HG02870 (cell line): ENCODE measurements at regions not wholly inside any gene's neighbourhood (a gene's known extent, or its start where the extent isn't known, plus 50 kb on each side); places are given as distances from the start of the nearest gene placed in this dataset.
A peak's percentile ranks its signal among the peaks of the same experiment; 100 is the strongest.

Source experiments
- ATAC-seq: cut with Tn5 transposase; IDR thresholded peaks from one replicate; pipeline ENCODE4 v1.9.1; 2021; ENCODE audit warnings: mild to moderate bottlenecking, moderate library complexity; ENCODE audit not compliant: unreplicated experiment

GRCh38 chr2:160909781-160910242 is 250.4 kb upstream of the TANK start:
- no peak for ATAC-seq

- ATAC-seq = no peak
These were observed 249.5 kb upstream of the TANK start for GRCh38 chr2:160910681-160911080.

- no peak for ATAC-seq
These were observed 249.0 kb upstream of the TANK start for GRCh38 chr2:160911258-160911657.

- no peak for ATAC-seq
These were observed 248.0 kb upstream of the TANK start for GRCh38 chr2:160912276-160912675.

- no peak for ATAC-seq
These were observed 246.9 kb upstream of the TANK start for GRCh38 chr2:160913323-160913722.

GRCh38 chr2:160914217-160914616 is 246.0 kb upstream of the TANK start:
- no peak for ATAC-seq

GRCh38 chr2:160916300-160916699 is 243.9 kb upstream of the TANK start:
- ATAC-seq = no peak

- no peak for ATAC-seq
These were observed 242.4 kb upstream of the TANK start for GRCh38 chr2:160917850-160918249.

- no peak for ATAC-seq
These were observed 242.0 kb upstream of the TANK start for GRCh38 chr2:160918258-160918657.

- ATAC-seq = peak; percentile 49
These were observed 241.2 kb upstream of the TANK start for GRCh38 chr2:160918906-160919503.

GRCh38 chr2:160920061-160920460 is 240.2 kb upstream of the TANK start:
- ATAC-seq = no peak

GRCh38 chr2:160920791-160921303 is 239.4 kb upstream of the TANK start:
- no peak for ATAC-seq

- ATAC-seq = no peak
These were observed 238.8 kb upstream of the TANK start for GRCh38 chr2:160921386-160921964.

- ATAC-seq = no peak
These were observed 235.3 kb upstream of the TANK start for GRCh38 chr2:160924936-160925353.

GRCh38 chr2:160925956-160926355 is 234.3 kb upstream of the TANK start:
- ATAC-seq = no peak

GRCh38 chr2:160927324-160927723 is 232.9 kb upstream of the TANK start:
- no peak for ATAC-seq

GRCh38 chr2:160928854-160929301 is 231.3 kb upstream of the TANK start:
- no peak for ATAC-seq

GRCh38 chr2:160931531-160931930 is 228.7 kb upstream of the TANK start:
- no peak for ATAC-seq

- ATAC-seq = no peak
These were observed 227.3 kb upstream of the TANK start for GRCh38 chr2:160932960-160933359.

- no peak for ATAC-seq
These were observed 226.0 kb upstream of the TANK start for GRCh38 chr2:160934263-160934662.

- no peak for ATAC-seq
These were observed 225.2 kb upstream of the TANK start for GRCh38 chr2:160934991-160935390.

GRCh38 chr2:160936044-160936806 is 224.0 kb upstream of the TANK start:
- ATAC-seq = no peak
